ENCODE measurements at regions not wholly inside any gene's neighbourhood (a gene's known extent, or its start where the extent isn't known, plus 50 kb on each side); places are given as distances from the start of the nearest gene placed in this dataset.

DNA sequence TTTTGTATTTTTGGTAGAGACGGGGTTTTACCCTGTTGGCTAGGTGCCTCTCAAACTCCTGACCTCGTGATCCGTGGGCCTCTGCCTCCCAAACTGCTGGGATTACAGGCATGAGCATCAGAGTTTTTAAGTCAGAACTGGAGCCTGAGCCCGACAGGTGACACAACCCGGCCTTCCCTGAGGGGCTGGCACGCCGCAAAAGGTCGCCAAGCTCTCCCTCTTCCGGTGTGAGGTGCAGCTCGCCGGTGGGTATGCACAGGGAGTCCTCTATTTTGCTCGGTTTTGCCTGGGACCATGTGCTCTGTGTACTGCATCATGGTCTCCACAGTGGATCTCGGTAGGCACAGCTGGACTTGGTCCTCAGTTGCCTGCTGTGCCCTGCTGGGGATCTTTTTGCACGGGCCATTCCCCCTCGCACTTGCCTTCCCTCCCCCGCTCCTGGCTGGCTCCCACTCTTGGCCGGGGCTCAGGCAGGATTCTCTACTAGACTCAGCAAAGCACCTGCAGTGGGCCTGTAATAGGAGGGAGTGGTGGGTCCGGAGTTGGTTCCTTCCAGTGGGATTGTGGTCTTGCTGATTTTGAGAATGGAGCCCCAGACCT, 101.2 kb upstream of the KLF13 start:
- TF ChIP-seq, protein P1, sequence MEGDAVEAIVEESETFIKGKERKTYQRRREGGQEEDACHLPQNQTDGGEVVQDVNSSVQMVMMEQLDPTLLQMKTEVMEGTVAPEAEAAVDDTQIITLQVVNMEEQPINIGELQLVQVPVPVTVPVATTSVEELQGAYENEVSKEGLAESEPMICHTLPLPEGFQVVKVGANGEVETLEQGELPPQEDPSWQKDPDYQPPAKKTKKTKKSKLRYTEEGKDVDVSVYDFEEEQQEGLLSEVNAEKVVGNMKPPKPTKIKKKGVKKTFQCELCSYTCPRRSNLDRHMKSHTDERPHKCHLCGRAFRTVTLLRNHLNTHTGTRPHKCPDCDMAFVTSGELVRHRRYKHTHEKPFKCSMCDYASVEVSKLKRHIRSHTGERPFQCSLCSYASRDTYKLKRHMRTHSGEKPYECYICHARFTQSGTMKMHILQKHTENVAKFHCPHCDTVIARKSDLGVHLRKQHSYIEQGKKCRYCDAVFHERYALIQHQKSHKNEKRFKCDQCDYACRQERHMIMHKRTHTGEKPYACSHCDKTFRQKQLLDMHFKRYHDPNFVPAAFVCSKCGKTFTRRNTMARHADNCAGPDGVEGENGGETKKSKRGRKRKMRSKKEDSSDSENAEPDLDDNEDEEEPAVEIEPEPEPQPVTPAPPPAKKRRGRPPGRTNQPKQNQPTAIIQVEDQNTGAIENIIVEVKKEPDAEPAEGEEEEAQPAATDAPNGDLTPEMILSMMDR (IDR thresholded peaks at IDR 0.05), result no peak

DNA sequence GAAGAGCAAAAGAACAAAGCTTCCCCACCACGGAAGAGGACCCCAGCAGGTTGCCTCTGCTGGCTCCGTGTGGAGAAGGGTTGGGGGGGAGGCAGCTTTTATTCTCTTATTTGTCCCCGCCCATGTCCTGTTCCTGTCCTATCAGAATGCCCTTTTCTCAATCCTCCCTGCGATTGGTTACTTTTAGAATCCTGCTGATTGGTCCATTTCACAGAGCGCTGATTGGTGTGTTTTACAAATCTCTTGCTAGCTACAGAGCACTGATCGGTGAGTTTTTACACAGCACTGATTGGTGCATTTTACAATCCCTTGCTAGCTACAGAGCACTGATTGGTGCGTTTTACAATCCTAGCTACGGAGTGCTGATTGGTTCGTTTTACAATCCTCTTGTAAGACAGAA, 100.6 kb upstream of the KLF13 start:
- TF ChIP-seq, protein P1 (IDR thresholded peaks at IDR 0.05), result no peak

DNA sequence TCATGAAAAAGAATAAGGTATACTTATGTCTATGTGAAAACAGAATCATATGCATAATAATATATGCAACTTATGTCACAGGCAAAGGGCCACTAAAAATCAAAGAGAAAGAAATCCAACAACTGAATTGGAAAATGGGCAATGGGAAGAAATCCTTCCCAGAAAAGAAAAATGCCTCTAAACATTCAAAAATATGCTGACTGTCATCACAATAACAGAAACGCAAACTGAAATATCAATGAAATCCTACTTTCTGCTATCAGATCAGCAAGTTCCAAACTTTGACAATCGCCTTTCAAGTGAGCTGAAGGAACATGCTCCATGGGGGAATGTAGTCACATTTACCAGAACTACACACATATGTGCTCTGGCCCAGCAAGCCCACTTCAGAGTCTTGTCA, 99.4 kb upstream of the KLF13 start:
- TF ChIP-seq, protein P1 (IDR thresholded peaks at IDR 0.05), result no peak

DNA sequence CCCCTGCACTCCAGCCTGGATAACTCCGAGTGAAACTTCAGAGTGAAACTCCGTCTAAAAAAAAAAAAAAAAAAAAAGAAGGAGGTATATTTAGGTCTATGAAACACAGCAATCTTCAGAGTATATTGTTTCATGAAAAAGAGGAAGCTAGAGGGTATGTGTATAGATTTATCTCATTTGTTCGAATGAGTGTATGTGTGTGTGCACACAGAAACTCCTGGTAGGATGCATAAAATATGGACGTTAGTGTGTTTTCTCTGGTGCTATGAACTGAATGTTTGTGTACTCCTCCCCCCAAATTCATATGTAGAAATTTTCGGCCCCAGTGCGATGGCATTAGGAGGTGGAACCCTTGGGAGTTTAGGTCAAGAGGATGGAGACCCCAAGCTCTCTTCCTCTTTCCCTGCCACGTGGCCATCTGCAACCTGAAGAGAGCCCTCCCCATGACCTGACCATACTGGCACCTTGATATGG, 98.6 kb upstream of the KLF13 start:
- TF ChIP-seq, protein P1 (IDR thresholded peaks at IDR 0.05), result no peak

DNA sequence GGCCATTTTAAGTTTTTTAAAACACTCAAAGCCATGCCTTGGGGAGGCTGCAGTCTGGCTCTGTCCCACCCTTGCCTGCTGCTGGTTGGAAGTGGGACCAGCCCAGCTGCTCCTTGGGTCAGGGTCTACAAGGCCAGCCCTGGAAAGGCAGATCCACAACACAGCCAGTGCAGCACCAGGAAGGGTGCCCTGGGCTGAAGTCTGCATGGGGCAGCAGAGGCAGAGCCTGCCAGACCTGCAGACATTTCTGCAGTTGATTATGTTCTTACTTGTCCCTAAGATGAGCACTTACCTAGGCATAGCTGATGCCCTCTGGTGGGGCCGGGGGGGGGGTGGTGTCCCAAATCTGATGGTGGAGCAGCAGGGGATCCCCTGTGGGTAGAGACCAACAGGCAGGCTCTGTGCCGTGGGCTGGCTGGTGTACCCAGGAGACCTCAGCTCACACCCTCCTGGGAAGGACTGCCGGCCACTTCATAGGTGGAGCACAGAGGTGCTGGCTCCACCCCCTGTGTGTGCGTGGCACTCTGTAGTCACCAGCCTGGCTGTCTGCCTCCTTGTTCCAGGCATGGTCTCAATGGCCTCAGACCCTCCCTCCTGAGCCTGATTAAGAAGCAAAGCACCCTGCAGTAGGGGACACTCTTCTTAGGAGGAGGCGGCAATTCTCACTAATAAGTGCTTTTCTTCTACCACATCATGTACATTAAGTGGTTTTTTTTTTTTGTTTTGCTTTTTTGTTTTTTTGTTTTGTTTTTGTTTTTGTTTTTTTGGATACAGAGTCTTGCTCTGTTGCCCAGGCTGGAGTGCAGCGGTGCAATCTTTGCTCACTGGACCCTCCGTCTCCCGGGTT, 97.4 kb upstream of the KLF13 start:
- TF ChIP-seq, protein P1 (IDR thresholded peaks at IDR 0.05), result no peak

DNA sequence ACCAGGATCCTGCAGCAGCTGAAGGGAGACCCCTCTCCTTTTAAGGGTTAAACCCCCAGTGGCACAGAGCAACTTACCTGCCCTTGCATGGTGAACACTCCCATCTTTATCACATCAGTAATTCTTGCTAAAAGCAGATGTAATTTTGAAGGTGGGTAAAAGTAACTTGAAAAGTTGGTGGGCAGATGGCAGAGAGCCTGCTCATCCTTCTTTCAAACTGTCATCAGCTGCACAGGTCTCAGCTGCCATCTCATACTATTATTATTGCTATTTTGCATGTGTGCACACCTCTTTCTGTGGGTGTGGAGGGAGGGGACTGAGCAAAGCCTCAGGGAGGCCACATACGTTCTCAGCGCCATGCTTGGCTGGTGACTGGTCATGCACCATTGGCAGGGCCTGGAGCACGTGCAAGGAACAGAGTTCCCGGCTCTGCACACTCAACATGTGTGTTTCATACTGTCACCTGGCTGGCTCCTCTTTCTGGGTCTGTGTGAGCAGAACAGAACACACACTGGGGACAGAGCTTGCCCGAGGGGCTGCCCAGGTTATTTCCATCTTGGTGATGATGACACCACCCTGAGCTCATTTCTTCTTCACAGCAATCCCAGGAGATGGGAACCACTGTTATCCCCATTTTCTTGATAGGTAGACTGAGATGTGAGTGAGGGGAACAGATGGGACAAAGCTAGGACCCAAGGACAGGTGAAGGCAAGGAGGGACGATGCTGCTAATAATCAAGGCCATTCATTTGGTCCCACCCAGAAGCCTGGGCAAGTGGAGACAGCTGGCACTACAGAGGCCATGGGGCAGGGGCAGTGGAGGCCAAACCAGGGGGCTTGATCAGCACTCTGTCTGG, 95.8 kb upstream of the KLF13 start:
- TF ChIP-seq, protein P1 (IDR thresholded peaks at IDR 0.05), result no peak

DNA sequence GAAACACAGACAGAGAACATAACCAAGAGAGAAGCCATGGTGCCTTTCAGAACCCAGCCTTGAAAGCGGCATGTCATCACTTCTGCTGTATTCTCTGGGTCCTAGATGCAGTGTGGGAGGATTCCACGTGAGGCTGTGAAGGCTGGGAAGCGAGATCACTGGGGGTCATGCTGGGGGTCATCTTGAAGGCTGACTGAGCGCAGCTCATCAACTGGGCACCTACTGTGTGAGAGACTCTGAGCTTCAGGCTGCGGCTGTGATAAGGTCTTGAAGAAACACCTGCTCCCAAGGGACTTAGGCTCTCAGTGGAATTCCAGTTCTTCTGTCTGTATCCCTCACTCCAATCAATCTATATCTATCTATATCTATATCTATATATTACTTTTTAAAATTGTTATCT, 91.8 kb upstream of the KLF13 start:
- TF ChIP-seq, protein P1 (IDR thresholded peaks at IDR 0.05), result no peak

Data from LNCAP (cell line).